ENCODE measurements at regions not wholly inside any gene's neighbourhood (a gene's known extent, or its start where the extent isn't known, plus 50 kb on each side); places are given as distances from the start of the nearest gene placed in this dataset.
"Not testable (repeated sequence)": the region's sequence is repeated elsewhere in the genome, so short reads cannot be mapped to it uniquely, and the experiment has no call there.

- Histone ChIP-seq H3K27me3 (no peaks in the 10 kb centered on the region), H3K27ac (peak overlapping the region in 1 of 3 donors; percentile 13), H3K4me1 (no peaks in the 10 kb centered on the region), H3K36me3 (no peaks in the 10 kb centered on the region), H3K4me3 (no peak overlapping the region), H3K9me3 (no peaks in the 10 kb centered on the region)
- WGBS (ENCODE audit: insufficient coverage, low coverage, low lambda C conversion rate, missing lambda C conversion rate) = 48% methylated on average over 2 of the region's 2 CpGs
- ATAC-seq = peak; percentile 64 to 91 (median 82)
- TF ChIP-seq POLR2A (IDR thresholded peaks at IDR 0.05) (no peak), CTCF (IDR thresholded peaks at IDR 0.05) (no peak)
- intact Hi-C loops (cut with DNase I) = no loop called here
- DNase-seq = no peak
Observed at GRCh38 chr13:100789481-100789880, 114.9 kb upstream of the TMTC4 start.

- no peak overlapping the region for H3K4me3 ChIP-seq
- no peaks in the 10 kb centered on the region for H3K9me3 ChIP-seq
- H3K4me1 ChIP-seq = no peaks in the 10 kb centered on the region
- no peak for ATAC-seq
- TF ChIP-seq CTCF (IDR thresholded peaks at IDR 0.05) (no peak), POLR2A (IDR thresholded peaks at IDR 0.05) (no peak)
- H3K27me3 ChIP-seq = no peaks in the 10 kb centered on the region
- H3K27ac ChIP-seq = peak overlapping the region in 1 of 3 donors; percentile 13
- DNase-seq = no peak
- WGBS (ENCODE audit: insufficient coverage, low coverage, low lambda C conversion rate, missing lambda C conversion rate) = 50% methylated on average over 1 of the region's 1 CpG
- intact Hi-C loops (cut with DNase I) = no loop called here
- H3K36me3 ChIP-seq = no peaks in the 10 kb centered on the region
Observed at GRCh38 chr13:100789025-100789424, 114.4 kb upstream of the TMTC4 start.

GRCh38 chr13:100788540-100788939, 113.9 kb upstream of the TMTC4 start:
- Histone ChIP-seq H3K4me1 (no peaks in the 10 kb centered on the region), H3K36me3 (no peaks in the 10 kb centered on the region), H3K27ac (no peak overlapping the region), H3K4me3 (no peak overlapping the region), H3K27me3 (no peaks in the 10 kb centered on the region), H3K9me3 (no peaks in the 10 kb centered on the region)
- ATAC-seq (no peak), DNase-seq (no peak)
- no peak for TF ChIP-seq CTCF (IDR thresholded peaks at IDR 0.05)
- TF ChIP-seq POLR2A (IDR thresholded peaks at IDR 0.05) = no peak
- intact Hi-C loops (cut with DNase I) = no loop called here
- 0% methylated on average over 1 of the region's 1 CpG for WGBS (ENCODE audit: insufficient coverage, low coverage, low lambda C conversion rate, missing lambda C conversion rate)

GRCh38 chr13:100787899-100788298, 113.3 kb upstream of the TMTC4 start:
- 82% methylated on average over 1 of the region's 1 CpG for WGBS (ENCODE audit: insufficient coverage, low coverage, low lambda C conversion rate, missing lambda C conversion rate)
- Histone ChIP-seq H3K4me1 (no peaks in the 10 kb centered on the region), H3K36me3 (no peaks in the 10 kb centered on the region), H3K27ac (no peak overlapping the region), H3K4me3 (no peak overlapping the region), H3K9me3 (no peaks in the 10 kb centered on the region), H3K27me3 (no peaks in the 10 kb centered on the region)
- no peak for TF ChIP-seq POLR2A (IDR thresholded peaks at IDR 0.05)
- no peak for TF ChIP-seq CTCF (IDR thresholded peaks at IDR 0.05)
- DNase-seq (no peak), ATAC-seq (no peak)
- intact Hi-C loops (cut with DNase I) = no loop called here

GRCh38 chr13:100776686-100777085, 102.1 kb upstream of the TMTC4 start:
- H3K27me3 ChIP-seq; H3K4me3 ChIP-seq; DNase-seq; H3K4me1 ChIP-seq; H3K36me3 ChIP-seq; ATAC-seq; intact Hi-C loops (cut with DNase I); H3K27ac ChIP-seq; H3K9me3 ChIP-seq: not testable (repeated sequence)
- WGBS (ENCODE audit: insufficient coverage, low coverage, low lambda C conversion rate, missing lambda C conversion rate) = 92% methylated on average over 2 of the region's 2 CpGs
